NCI-H1694 (cell line): ENCODE measurements at regions not wholly inside any gene's neighbourhood (a gene's known extent, or its start where the extent isn't known, plus 50 kb on each side); places are given as distances from the start of the nearest gene placed in this dataset.
"Not testable (repeated sequence)": the region's sequence is repeated elsewhere in the genome, so short reads cannot be mapped to it uniquely, and the experiment has no call there.

Experiments
- DNase-seq: peaks from one replicate; lab custom pipeline; 2025; lab: John Stamatoyannopoulos, UW

DNA sequence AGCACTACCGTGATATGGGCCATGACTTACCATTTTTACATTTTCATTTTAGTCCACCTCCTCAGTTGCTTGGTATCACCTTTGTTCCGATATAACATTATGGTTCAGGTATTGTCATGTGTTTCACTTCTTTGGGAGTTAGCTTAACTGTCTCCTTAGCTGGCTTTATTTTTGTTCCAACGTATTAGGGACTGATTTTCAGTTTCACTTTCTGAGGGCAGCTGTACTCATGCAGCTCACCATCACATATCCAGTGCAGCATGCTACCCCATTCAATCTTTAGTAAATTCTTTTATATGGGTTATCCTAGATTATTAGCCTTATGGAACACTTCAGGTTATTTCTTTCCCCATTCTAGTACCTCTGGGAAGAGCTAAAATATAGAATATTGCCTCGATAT is 362.2 kb upstream of the IRAK1BP1 start:
- DNase-seq: no peak

DNA sequence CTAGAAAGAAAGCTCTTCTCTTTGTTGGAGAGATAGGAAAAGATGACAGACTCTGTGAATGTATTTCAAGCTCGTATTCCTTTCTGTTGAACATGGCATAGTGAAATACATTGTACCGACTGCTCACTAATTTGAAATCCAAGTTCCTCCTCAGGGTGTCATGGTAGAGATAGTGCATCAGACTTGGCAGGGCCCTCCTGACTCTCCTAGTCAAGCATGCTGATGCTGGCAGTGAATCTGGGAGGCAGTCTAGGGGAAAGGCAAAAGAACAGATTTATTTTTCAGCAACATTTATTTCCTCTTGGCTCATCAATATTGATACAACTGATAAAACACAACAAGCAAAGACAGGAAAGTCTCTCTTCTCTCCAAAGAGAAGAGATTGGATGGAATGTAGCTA is 356.3 kb upstream of the IRAK1BP1 start:
- DNase-seq: no peak

DNA sequence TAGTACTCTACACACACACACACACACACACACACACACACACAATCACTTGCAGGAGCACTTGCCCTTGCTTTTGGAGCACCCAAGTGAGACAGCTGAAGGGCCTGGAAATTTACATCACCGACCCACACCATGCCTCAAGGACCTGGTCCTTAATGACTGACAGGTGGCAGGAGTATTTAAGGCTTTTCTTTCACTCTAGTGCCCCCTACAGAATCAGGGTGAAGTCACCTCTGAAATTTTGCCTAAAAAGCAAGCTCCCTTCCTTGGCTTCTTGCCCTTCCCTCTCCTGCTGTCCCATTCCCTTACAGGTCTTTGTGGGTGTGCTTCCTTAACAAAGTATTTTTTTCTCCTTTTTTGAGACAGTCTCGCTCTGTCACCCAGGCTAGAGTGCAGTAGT is 353.5 kb upstream of the IRAK1BP1 start:
- no peak for DNase-seq

DNA sequence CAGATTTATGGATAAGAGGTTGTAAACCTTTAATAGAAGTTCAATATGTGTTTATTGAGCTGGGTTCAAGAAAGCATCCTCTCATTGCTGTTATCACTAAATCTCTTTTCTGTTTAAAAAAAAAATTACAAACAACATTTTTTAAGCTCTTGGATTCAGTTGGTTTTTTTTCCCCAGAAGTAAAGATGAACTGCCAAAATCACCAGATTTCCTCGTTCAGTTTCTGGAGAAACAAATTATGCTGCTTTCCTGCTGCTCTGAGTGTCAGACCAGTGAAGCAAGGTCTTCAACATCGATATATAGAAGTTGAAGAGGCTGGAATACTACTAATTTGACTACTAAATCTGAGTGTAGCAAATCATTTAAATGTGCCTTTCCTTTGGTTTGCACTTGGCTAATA is 352.1 kb upstream of the IRAK1BP1 start:
- no peak for DNase-seq

DNA sequence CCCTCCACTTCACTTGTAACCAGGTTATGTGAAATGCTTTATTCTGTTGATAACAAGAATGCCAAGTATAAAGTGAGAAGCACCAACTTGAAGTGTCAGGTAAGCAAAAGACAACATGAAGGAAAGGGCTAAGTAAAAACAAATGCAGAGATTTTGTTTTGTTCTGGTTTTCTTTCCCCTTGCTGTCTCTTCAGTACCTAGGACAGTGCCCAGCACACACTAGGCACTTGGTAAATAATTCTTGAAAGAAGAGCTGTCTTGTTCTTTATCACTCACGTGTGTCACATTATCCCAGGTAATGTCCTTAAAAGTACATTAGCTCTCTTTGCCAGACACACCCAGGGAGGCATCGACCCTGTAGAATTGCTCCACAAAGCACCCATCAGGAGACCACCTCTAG is 350.0 kb upstream of the IRAK1BP1 start:
- no peak for DNase-seq

DNA sequence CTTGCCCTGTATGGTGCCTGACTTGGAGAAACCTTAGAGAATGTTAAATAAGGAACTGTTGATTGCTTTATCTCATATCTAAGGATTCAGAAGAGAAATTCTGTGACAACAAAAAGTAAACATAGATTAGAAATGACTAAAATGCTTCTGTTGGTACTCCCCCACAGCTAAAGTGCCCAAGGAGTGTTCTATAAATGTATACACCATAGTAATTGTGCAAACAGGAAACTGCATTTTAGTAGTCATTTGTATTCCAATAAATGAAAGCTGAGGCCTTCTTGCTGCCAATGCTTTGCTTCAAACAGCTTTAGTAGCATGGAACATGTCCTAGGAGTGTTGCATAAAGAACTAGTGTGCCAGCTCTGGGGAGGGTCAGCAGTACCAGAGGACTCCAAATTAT is 343.7 kb upstream of the IRAK1BP1 start:
- DNase-seq: no peak

DNA sequence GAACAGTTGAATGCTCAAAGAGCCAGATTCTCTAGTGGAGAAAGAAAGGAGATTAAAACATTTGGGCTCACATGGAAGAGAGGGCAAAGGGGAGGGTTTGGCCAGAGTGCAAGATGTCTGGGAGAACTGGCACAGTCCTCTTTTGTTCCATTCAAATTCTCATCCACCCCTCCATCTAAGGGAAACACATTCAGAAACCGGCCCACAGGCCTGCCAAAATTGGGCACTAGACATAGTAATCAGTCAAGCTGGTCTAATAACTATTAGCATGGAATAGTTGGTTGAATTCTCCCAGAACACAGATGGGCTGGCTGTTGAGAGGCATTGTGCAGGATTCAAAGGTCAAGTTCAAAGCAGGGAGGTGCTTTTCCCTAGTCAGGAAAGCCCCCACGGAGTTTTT is 341.4 kb upstream of the IRAK1BP1 start:
- no peak for DNase-seq

DNA sequence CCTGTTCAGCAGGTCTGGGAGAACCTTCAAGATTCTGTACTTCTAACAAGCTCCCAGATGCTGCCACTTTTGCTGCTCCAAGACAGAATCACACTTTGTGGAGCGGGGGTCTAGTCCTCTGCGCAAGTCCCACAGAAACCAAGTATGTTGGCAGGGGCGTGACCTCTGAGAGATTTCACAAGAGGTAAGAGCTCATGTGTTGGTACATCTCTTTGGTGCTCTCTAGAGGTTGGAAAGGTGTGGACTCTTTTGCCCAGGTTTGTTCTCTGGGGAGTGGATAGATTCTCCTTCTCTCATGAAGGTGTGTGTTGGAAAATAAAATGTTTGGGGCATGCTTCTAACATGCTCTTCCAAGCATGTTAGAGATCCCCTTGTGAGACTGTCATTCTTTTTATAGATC is 340.9 kb upstream of the IRAK1BP1 start:
- DNase-seq: no peak

DNA sequence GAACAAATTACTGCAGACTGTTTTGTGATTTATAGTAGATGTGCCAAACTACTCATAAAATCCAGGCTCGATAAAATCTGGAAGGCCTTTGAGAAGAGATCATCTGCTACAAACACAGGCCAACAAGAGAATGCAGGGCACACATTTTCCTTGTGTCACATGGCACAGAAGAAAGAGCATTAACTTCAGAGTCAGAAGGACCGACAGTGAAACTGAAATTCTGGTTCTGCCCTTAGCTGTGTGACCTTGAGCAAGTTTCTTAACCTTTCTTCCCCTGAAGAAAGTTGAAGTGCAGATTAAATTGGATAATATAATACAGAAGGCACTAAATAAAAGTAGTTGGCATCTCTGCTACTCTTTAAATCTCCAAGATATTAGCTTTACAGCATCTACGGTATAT is 338.4 kb upstream of the IRAK1BP1 start:
- DNase-seq: no peak

DNA sequence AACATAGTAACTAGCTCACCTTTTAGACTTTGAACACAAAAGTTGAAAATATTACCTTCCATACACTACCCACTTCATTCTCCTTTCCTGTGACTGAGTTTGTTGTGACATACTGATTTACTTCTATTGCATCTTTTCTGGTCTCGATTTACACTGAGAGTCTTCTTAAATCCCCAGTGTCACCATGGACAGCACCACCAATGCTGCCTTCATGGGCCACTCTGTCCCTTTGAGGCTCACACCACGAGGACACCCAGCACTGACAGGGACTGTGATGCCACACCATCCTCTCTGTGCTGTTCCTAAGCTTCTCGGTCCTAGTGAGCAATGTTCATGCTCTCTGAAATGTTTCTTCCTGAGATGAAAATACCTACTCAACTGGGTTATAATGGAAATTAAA is 337.1 kb upstream of the IRAK1BP1 start:
- DNase-seq: no peak

DNA sequence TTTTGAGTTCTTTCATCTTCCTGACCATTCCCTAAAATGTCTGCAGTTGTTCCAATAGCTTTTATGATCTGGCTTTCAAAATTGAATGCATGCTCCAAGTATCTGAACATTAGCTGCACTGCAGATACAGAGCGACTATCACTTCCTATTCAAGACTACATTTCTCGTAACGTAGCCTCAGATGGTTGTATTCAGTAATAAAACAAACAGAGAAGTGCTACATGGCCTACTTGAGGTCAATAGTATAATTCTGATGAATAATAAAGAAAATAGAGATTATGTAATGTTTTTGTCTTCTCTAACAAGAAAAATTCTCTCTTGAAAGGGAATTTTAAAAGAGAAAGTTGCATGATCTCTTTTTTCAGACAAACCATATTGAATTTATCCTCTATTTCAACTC is 333.9 kb upstream of the IRAK1BP1 start:
- DNase-seq: no peak

DNA sequence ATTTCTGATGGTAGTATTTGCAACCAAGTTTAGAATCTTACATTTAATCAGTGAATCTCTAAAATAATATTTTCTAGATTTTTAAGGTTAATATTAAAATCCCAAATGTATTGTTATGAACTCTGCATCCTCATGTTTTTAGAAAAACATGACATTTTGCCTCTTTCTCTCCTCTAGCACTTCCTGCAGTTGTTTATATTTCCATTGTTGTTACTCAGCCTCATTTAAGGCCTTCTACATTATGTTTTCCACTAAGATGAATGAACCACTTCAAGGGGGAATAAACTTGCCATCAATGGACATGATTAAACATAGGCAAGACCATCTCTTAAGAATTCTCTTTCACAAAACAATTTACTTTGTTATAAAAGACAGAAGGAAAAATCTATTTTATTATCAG is 333.5 kb upstream of the IRAK1BP1 start:
- DNase-seq: no peak

DNA sequence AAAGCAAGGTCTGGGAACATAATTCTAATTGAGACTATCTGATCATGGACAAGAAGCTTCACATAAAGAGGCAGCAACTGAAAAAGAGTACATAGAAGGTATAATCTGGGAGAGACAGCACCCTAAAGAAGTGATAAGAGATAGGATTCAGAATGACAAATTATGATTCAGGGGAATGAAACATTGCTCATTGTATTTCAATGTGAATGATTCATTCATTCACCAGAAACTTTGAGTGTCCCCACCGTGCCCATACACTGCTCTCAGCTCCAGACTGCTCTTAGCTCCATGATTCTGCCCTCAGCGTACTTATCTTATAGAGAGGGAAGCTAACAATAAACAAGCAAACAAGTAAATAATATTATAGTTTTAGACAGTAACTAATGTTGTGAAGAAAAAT is 329.3 kb upstream of the IRAK1BP1 start:
- no peak for DNase-seq

DNA sequence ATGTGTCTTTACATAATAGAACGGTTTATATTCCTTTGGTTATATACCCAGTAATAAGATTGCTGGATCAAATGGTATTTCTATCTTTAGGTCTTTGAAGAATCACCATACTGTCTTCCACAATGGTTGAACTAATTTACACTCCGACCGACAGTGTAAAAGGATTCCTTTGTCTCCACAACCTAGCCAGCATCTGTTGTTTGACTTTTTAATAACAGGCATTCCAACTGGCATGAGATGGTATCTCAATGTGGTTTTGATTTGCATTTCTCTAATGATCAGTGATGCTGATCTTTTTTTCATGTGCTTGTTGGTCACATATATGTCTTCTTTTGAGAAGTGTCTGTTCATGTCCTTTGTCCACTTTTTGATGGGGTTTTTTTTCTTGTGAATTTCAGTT is 319.7 kb upstream of the IRAK1BP1 start:
- DNase-seq: not testable (repeated sequence)

DNA sequence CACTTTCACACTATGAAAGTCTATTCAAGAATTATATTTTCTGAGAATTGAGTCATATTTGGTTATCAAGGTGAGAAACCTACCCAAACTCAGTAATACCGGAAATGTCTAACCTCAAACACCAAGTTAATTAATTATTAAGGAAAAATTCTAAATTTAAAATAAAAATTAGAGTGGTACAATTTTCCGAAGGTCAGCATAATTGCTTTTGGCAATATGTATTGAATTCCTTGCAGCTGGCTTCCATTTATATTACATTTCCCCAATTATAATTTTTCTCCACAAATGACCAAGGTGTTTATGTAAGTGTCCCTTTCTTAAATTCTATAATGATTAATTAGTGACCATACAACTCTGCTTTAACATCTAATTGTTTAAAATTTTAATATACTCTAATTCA is 316.0 kb upstream of the IRAK1BP1 start:
- DNase-seq: no peak

DNA sequence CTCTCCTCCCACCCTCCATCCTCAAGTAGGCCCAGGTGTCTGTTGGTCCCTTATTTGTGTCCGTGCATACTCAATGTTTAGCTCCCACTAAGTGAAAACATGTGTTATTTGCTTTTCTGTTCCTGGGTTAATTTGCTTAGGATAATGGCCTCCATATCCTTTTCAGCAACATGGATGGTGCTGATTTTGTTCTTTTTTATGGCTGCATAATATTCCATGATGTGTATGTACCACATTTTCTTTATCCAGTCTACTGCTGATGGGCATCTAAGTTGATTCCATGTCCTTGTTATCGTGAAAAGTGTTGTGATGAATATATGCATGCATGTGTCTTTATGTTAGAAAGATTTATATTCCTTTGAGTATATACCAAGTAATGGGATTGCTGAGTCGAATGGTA is 314.9 kb upstream of the IRAK1BP1 start:
- no peak for DNase-seq

DNA sequence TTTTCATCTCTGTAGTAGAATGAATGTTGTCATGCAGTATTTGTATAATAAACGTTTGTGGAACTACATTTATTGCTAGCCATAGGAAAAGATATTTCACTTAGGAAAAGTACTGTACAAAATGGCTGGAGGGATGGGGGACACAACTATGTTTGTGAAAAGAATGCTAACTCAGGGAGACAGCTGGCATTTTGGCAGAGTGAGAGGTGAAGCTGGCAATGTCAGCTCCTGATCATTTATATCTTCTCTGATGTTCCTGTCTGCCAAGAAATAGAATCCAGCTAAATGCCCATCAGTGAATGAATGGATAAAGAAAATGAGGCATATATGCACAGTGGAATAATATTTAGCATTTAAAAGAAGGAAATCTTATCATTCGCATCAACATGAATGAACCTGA is 313.0 kb upstream of the IRAK1BP1 start:
- no peak for DNase-seq

DNA sequence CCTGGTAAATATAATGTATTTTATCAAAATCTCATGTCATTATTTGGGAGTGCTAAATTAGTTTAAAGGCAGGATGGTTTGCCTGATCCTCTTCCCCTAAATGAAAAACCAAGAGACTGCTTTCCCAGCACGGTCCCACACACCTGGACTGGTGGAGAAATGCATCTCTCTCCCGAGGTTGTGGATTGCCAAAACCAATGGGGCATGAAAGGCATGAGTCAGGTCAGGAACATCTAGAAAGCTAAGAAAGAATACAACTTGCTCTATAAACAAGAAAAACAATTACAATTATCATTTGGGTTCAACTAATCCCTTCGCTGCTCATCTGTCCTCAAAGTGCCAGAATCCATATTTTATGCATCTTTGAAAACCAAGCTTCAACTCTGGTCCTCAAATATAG is 308.3 kb upstream of the IRAK1BP1 start:
- DNase-seq: no peak

DNA sequence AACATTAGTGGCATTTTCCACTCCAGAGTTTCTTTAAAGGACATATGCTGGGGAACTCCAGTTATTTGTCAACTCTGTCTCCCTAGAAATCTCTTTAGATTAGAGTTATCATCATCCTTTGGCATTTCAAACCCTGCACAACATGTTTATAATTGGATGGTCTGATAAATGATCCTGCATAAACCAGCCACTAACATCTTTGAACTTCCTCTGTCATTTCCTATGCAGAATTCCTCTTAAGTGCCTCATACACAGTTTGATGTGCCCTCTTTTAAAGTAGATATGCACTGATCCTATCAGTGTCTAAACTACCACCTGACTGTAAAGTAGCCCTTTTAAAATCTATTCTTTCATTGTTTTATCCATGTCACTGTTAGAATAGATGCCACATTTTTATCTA is 306.3 kb upstream of the IRAK1BP1 start:
- no peak for DNase-seq

DNA sequence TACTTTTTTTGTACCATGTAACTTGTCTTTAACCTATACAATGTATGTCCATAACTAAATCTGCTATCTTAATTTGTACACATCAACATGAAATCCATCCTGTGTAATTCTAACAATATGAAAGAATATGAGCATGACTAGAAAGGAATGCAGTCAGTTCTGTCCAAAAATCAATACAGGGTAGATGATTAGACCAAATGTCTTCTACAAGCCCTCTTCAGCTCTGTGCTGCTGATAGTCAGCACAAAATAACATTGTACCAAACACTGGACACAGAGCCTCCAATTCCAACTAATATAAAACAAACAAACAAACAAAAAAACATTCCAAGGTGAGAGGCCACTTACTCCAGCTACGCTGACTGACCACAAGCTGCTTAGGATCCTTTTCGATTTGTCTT is 301.4 kb upstream of the IRAK1BP1 start:
- no peak for DNase-seq

DNA sequence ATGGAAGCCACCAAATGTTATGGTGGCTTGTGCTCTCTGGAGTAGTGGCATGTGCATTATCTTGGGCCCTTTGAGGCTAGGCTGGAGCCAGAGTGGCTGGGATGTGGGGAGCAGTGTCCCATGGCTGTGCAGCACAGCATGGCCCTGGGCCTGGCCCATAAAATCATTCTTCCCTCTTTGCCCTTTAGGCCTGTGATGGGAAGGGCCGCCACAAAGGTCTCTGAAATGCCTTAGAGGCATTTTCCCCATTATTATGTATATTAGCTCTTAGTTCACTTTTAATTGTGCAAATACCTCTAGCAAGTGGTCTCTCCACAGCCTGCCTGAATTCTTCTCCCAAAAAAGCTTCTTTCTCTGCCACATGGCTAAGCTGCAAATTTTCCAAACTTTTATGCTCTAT is 297.3 kb upstream of the IRAK1BP1 start:
- DNase-seq: no peak

DNA sequence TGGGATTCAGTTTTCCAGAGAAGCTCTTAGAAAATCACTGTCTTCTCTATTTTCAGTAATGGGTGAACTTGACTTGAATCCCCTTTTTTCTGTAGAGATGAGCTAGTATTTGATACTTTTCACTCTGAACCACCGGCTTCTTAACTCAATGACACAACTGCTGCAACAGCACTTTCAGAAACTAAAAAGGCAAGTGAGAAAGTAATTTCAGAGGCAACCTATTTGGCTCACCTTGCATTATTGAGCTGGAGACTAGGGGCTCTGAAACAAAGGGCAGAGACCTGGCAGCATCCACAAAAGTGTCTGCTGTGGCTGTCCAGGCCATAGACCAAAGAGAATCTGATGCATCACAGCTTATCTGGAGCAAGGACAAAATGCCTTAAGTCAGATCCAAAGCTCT is 289.8 kb upstream of the IRAK1BP1 start:
- DNase-seq: no peak

DNA sequence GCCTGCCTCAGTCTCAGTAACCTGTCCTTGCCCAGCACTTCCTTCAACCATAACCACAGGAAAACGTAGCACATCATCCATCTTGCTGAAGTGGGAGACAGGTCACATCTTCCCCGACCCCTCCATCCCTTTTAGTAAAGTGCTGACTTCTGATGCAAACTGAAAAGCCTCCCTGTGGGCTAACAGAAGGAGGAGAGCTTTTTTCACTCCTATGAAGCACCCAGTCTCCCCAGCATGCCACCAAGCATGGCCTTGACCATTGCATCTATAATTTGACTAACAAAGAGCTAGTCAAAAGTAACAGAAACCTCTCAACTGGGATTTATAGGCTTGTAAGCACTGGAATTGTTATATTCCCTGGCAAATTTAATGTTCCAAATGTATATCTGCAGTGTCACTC is 288.9 kb upstream of the IRAK1BP1 start:
- no peak for DNase-seq

DNA sequence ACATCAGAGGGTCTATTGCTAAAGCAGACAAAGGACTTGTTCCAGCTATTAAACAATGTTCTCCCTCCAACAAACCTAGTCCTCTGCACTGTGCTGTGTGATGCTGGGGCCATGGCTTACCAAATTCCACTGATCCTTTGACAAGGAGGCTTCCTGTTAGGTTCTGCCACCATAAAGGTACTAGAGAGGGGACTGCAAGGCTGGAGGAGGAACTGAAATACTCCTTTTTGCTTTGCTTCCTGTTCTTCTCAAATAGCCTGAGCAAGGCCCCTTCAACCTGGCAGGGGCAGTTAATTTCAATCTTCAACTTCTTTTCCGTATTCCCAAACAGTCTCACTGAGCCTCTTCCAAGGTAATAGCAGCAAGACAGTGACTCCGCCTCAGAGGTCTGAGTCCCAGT is 286.4 kb upstream of the IRAK1BP1 start:
- no peak for DNase-seq

DNA sequence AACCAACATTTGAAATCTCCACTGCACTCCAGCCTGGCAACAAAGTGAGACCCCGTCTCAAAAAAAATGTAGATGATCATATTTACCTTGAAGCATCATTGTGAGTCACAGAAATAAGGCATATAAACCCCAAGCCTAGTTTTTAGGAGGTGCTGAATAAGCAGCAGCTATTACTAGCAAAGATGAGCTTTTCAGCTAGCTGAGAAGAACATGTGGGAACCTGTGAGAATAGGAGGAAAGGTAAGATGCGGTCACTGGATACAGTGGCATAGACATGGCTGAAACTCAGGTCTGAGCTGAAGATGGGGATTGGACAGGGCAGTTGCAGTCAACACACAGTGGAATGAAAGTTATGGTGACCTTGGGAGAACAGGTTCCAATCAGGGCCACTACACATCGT is 284.3 kb upstream of the IRAK1BP1 start:
- DNase-seq: no peak
